GM12878 (cell line): ENCODE measurements at regions not wholly inside any gene's neighbourhood (a gene's known extent, or its start where the extent isn't known, plus 50 kb on each side); places are given as distances from the start of the nearest gene placed in this dataset.
"Not testable (repeated sequence)": the region's sequence is repeated elsewhere in the genome, so short reads cannot be mapped to it uniquely, and the experiment has no call there.

Experiments used
- ATAC-seq: fragments of 200-7000 bp; cut with Tn5 transposase; 3 replicates; pipeline ENCODE4 v1.9.1; 2020; ENCODE audit warnings: mild to moderate bottlenecking, moderate library complexity
- BruUV-seq: library from RNA; stranded (reverse); fragments of 400-500 nt; replicated peaks from 2 replicates; lab custom pipeline; 2021; lab: Mats Ljungman, UMichigan
- CTCF ChIA-PET: fragments of 300-600 bp; sonication (Branson Sonifier 250); formaldehyde crosslinking; extraction: SDS; loops from one replicate; lab custom pipeline; 2021; ENCODE audit warnings: inconsistent platforms; lab: Yijun Ruan, JAX
- POLR2A ChIA-PET: fragments of 350-600 bp; formaldehyde crosslinking; extraction: SDS; loops from one replicate; lab custom pipeline; 2021; ENCODE audit warnings: inconsistent platforms; lab: Charles Lee
- RAD21 ChIA-PET: fragments of 300-600 bp; sonication (Branson Sonifier 250); formaldehyde crosslinking; loops from one replicate; lab custom pipeline; 2023; ENCODE audit warnings: antibody characterized with exemption; ENCODE audit not compliant: unreplicated experiment; lab: Charles Lee
- SMC1A ChIA-PET: fragments of 300-600 bp; sonication (Branson Sonifier 250); formaldehyde crosslinking; loops from one replicate; lab custom pipeline; 2023; ENCODE audit not compliant: unreplicated experiment, uncharacterized antibody; lab: Charles Lee
- DNase-seq: peaks from one replicate; pipeline ENCODE4 v3.0.0-alpha.2; 2011; ENCODE audit warnings: low read depth, low spot score
- FAIRE-seq: peaks from 3 replicates; lab custom pipeline; 2011; peaks lifted over from hg19 to GRCh38; lab: Jason Lieb, UNC
- H2AFZ ChIP-seq: 2 replicates; pipeline ENCODE4 v1.6.0; 2011; ENCODE audit warnings: low read depth, low read length, control low read depth; ENCODE audit not compliant: control insufficient read depth
- H3K27ac ChIP-seq: 2 replicates; pipeline ENCODE4 v1.5.1; 2011; ENCODE audit warnings: control low read depth; ENCODE audit not compliant: control insufficient read depth, insufficient read depth
- H3K27me3 ChIP-seq, 2 experiments: replicated peaks in 1 of 2; 2 replicates each; pipeline versions ENCODE4 v1.6.0 to v1.6.1; 2011; ENCODE audit warnings: low read length in 1 of 2; ENCODE audit not compliant: control insufficient read depth in 2 of 2, insufficient read depth in 2 of 2
- H3K36me3 ChIP-seq, 2 experiments: 2 replicates each; pipeline ENCODE4 v1.5.1; 2011; ENCODE audit warnings: low read length in 1 of 2; ENCODE audit not compliant: control insufficient read depth in 2 of 2, insufficient read depth in 2 of 2
- H3K4me1 ChIP-seq: 2 replicates; pipeline ENCODE4 v1.6.1; 2011; ENCODE audit warnings: mild to moderate bottlenecking, low read length, moderate library complexity, mixed read lengths; ENCODE audit not compliant: control insufficient read depth, insufficient read depth
- H3K4me2 ChIP-seq: 2 replicates; pipeline ENCODE4 v1.6.0; 2011; ENCODE audit warnings: control low read depth; ENCODE audit not compliant: control insufficient read depth, insufficient read depth
- H3K4me3 ChIP-seq: fragments of 200-600 bp; sonication (generic); 2 replicates; pipeline ENCODE4 v1.5.1; 2016
- H3K79me2 ChIP-seq: 2 replicates; pipeline ENCODE4 v1.6.0; 2011; ENCODE audit warnings: low read length; ENCODE audit not compliant: control insufficient read depth, insufficient read depth
- H3K9ac ChIP-seq: 2 replicates; pipeline ENCODE4 v1.8.0; 2011; ENCODE audit warnings: low read length, control low read depth, mixed read lengths; ENCODE audit not compliant: control insufficient read depth, insufficient read depth
- H3K9me3 ChIP-seq: replicated peaks from 3 replicates; pipeline ENCODE4 v1.5.1; 2011; ENCODE audit warnings: mild to moderate bottlenecking, low read length; ENCODE audit not compliant: control insufficient read depth, insufficient read depth
- H4K20me1 ChIP-seq: 2 replicates; pipeline ENCODE4 v1.6.0; 2011; ENCODE audit not compliant: control insufficient read depth, insufficient read depth
- BACH1 ChIP-seq: fragments of 450-650 bp; IDR thresholded peaks from 2 replicates; pipeline ENCODE4 v1.6.1; 2017; ENCODE audit warnings: mild to moderate bottlenecking, borderline replicate concordance
- EED ChIP-seq: sonication (generic); IDR thresholded peaks from 2 replicates; pipeline ENCODE4 v1.6.1; 2016; ENCODE audit warnings: antibody characterized with exemption, low read depth
- ELK1 ChIP-seq: IDR thresholded peaks from 2 replicates; pipeline ENCODE4 v1.6.1; 2012; ENCODE audit warnings: low read depth, low read length, improper control_type of control experiment
- MLLT1 ChIP-seq: fragments of 450-650 bp; IDR thresholded peaks from 2 replicates; pipeline ENCODE4 v1.6.1; 2016; ENCODE audit warnings: mild to moderate bottlenecking
- MTA3 ChIP-seq: IDR thresholded peaks from 2 replicates; pipeline ENCODE4 v1.6.1; 2012; ENCODE audit warnings: low read length, inconsistent platforms, borderline replicate concordance
- NFYA ChIP-seq: IDR thresholded peaks from 2 replicates; pipeline ENCODE4 v1.6.1; 2011; ENCODE audit warnings: low read depth, mild to moderate bottlenecking, low read length, improper control_type of control experiment, borderline replicate concordance
- NR2F1 ChIP-seq: fragments of 450-650 bp; conservative IDR thresholded peaks from 2 replicates; pipeline ENCODE4 v1.6.1; 2017; ENCODE audit warnings: mild to moderate bottlenecking
- PAX5 ChIP-seq: IDR thresholded peaks from 2 replicates; pipeline ENCODE4 v1.6.1; 2011; ENCODE audit warnings: low read depth, low read length, borderline replicate concordance
- POU2F2 ChIP-seq: IDR thresholded peaks from 3 replicates; pipeline ENCODE4 v1.6.1; 2011; ENCODE audit warnings: low read depth, mild to moderate bottlenecking, low read length, borderline replicate concordance
- SIX5 ChIP-seq: IDR thresholded peaks from 2 replicates; pipeline ENCODE4 v1.6.1; 2011; ENCODE audit warnings: mild to moderate bottlenecking, low read depth, low read length, moderate library complexity; ENCODE audit not compliant: severe bottlenecking
- SMC3 ChIP-seq: IDR thresholded peaks from 2 replicates; pipeline ENCODE4 v1.6.1; 2011; ENCODE audit warnings: low read length, improper control_type of control experiment, borderline replicate concordance
- SUZ12 ChIP-seq: fragments of 200-600 bp; sonication (generic); IDR thresholded peaks from one replicate; pipeline ENCODE4 v1.6.1; 2018; ENCODE audit warnings: antibody characterized with exemption, mild to moderate bottlenecking; ENCODE audit not compliant: unreplicated experiment
- TAF1 ChIP-seq: IDR thresholded peaks from 2 replicates; pipeline ENCODE4 v1.6.1; 2011; ENCODE audit warnings: mild to moderate bottlenecking, low read depth, low read length, borderline replicate concordance
- TCF12 ChIP-seq: IDR thresholded peaks from 2 replicates; pipeline ENCODE4 v1.6.1; 2011; ENCODE audit warnings: low read depth, mild to moderate bottlenecking, low read length
- WGBS: methylation state at CpG from one replicate; pipeline ENCODE4 v1.1.6; 2016; ENCODE audit warnings: low lambda C conversion rate; ENCODE audit not compliant: insufficient replicate concordance, insufficient coverage; ENCODE audit errors: missing lambda C conversion rate; 5-methylcytosine and 5-hydroxymethylcytosine counted together
- in situ Hi-C: fragments of 300-500 bp; cut with MboI; formaldehyde crosslinking; loops from 9 replicates; pipeline ENCODE4 v1.14.3; 2018; ENCODE audit warnings: mixed read lengths
- intact Hi-C: fragments of 100-400 bp; cut with micrococcal nuclease; formaldehyde crosslinking; loops from one replicate; pipeline ENCODE4 v1.14.2; 2022; ENCODE audit not compliant: unreplicated experiment

- POLR2A ChIA-PET: no interaction called here
- no peak overlapping the region for H3K4me3 ChIP-seq
- no peaks in the 10 kb centered on the region for H4K20me1 ChIP-seq
- H3K27me3 ChIP-seq: no peaks in the 10 kb centered on the region; a peak in 1 of 4 replicates
- in situ Hi-C loops: no loop called here
- H3K36me3 ChIP-seq: no peaks in the 10 kb centered on the region
- FAIRE-seq: no peak
- RAD21 ChIA-PET: no interaction called here
- TF ChIP-seq MLLT1 (no peak), BACH1 (no peak), TCF12 (no peak), SIX5 (no peak), NFYA (no peak), EED (no peak), TAF1 (no peak), NR2F1 (no peak), ELK1 (no peak), MTA3 (no peak), SUZ12 (no peak), POU2F2 (no peak), PAX5 (no peak), SMC3 (no peak)
- ATAC-seq: no peak
- no TSS peak for BruUV-seq
- no peak for DNase-seq
- no peaks in the 10 kb centered on the region for H3K4me1 ChIP-seq
- H3K9ac ChIP-seq: no peak overlapping the region
- H3K27ac ChIP-seq: no peak overlapping the region
- SMC1A ChIA-PET: no interaction called here
- intact Hi-C loops: no loop called here
- CTCF ChIA-PET: no interaction called here
- no peaks in the 10 kb centered on the region for H3K79me2 ChIP-seq
- no peak overlapping the region for H3K4me2 ChIP-seq
- H3K9me3 ChIP-seq: no peaks in the 10 kb centered on the region
- H2AFZ ChIP-seq: no peak overlapping the region
Measured at GRCh38 chr17:63024716-63025115, 58.7 kb downstream of the TANC2 start.

DNA sequence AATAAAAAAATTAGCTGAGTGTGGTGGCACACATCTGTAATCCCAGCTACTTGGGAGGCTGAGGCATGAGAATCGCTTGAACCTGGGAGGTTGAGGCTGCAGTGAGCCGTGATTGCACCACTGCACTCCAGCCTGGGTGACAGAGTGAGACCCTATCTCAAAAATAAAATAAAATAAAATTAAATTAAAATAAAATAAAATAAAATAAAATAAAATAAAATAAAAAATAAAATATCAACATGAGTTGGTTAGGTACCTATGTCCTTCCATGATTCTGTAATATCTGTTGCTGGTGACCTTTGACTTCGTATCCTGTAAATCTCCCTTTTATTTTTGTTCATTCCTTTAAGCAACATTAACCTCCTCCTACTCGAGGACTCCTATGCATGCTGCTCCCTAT is 59.6 kb downstream of the TANC2 start:
- intact Hi-C loops, H3K4me2 ChIP-seq, BruUV-seq, DNase-seq, H3K79me2 ChIP-seq, in situ Hi-C loops, FAIRE-seq, H3K27me3 ChIP-seq, H3K9me3 ChIP-seq, H3K36me3 ChIP-seq, H2AFZ ChIP-seq, H3K4me3 ChIP-seq, H3K4me1 ChIP-seq, H3K9ac ChIP-seq, H4K20me1 ChIP-seq, H3K27ac ChIP-seq, CTCF ChIA-PET, SMC1A ChIA-PET, RAD21 ChIA-PET, ATAC-seq: not testable (repeated sequence)
- POLR2A ChIA-PET: interaction anchor here (0.6 kb wide), 1 partner anchor 804 kb away, joined by 3 read pairs; no protein-coding TSS in a partner anchor
- WGBS: 10% methylated on average over 4 of the region's 4 CpGs
